ENCODE measurements at regions not wholly inside any gene's neighbourhood (a gene's known extent, or its start where the extent isn't known, plus 50 kb on each side); places are given as distances from the start of the nearest gene placed in this dataset.

GRCh38 chr12:107402041-107403022 is 283.3 kb upstream of the PWP1 start:
- DNase-seq (ENCODE audit: low read depth in 2 of 2), result peak; percentile 42 to 56

- peak in 1 of 2 donors; percentile 6 for DNase-seq (ENCODE audit: low read depth in 2 of 2)
Observed at GRCh38 chr12:107404981-107405380, 280.6 kb upstream of the PWP1 start.

GRCh38 chr12:107405436-107405835 is 280.2 kb upstream of the PWP1 start:
- DNase-seq (ENCODE audit: low read depth in 2 of 2), result no peak

- no peak for DNase-seq (ENCODE audit: low read depth in 2 of 2)
Observed at GRCh38 chr12:107406932-107407331, 278.7 kb upstream of the PWP1 start.

- no peak for DNase-seq (ENCODE audit: low read depth in 2 of 2)
Observed at GRCh38 chr12:107411792-107412535, 273.6 kb upstream of the PWP1 start.

- no peak for DNase-seq (ENCODE audit: low read depth in 2 of 2)
Observed at GRCh38 chr12:107415071-107415470, 270.5 kb upstream of the PWP1 start.

- DNase-seq (ENCODE audit: low read depth in 2 of 2), result no peak
Observed at GRCh38 chr12:107415834-107416233, 269.8 kb upstream of the PWP1 start.

- no peak for DNase-seq (ENCODE audit: low read depth in 2 of 2)
Observed at GRCh38 chr12:107417004-107417403, 268.6 kb upstream of the PWP1 start.

GRCh38 chr12:107418981-107419380 is 266.6 kb upstream of the PWP1 start:
- DNase-seq (ENCODE audit: low read depth in 2 of 2), result no peak

GRCh38 chr12:107423531-107423930 is 262.1 kb upstream of the PWP1 start:
- no peak for DNase-seq (ENCODE audit: low read depth in 2 of 2)

GRCh38 chr12:107429006-107429705 is 256.4 kb upstream of the PWP1 start:
- no peak for DNase-seq (ENCODE audit: low read depth in 2 of 2)

- DNase-seq (ENCODE audit: low read depth in 2 of 2), result no peak
Observed at GRCh38 chr12:107431942-107432341, 253.7 kb upstream of the PWP1 start.

- no peak for DNase-seq (ENCODE audit: low read depth in 2 of 2)
Observed at GRCh38 chr12:107435072-107435471, 250.5 kb upstream of the PWP1 start.

- DNase-seq (ENCODE audit: low read depth in 2 of 2), result no peak
Observed at GRCh38 chr12:107435520-107435919, 250.1 kb upstream of the PWP1 start.

- DNase-seq (ENCODE audit: low read depth in 2 of 2), result no peak
Observed at GRCh38 chr12:107436376-107436775, 249.2 kb upstream of the PWP1 start.

- DNase-seq (ENCODE audit: low read depth in 2 of 2), result no peak
Observed at GRCh38 chr12:107436836-107437235, 248.8 kb upstream of the PWP1 start.

- no peak for DNase-seq (ENCODE audit: low read depth in 2 of 2)
Observed at GRCh38 chr12:107437954-107438353, 247.6 kb upstream of the PWP1 start.

- DNase-seq (ENCODE audit: low read depth in 2 of 2), result no peak
Observed at GRCh38 chr12:107439026-107439738, 246.4 kb upstream of the PWP1 start.

- no peak for DNase-seq (ENCODE audit: low read depth in 2 of 2)
Observed at GRCh38 chr12:107440606-107441005, 245.0 kb upstream of the PWP1 start.

- no peak for DNase-seq (ENCODE audit: low read depth in 2 of 2)
Observed at GRCh38 chr12:107441665-107442300, 243.8 kb upstream of the PWP1 start.
